Ovary (tissue), 3 donors: ENCODE measurements at regions not wholly inside any gene's neighbourhood (a gene's known extent, or its start where the extent isn't known, plus 50 kb on each side); places are given as distances from the start of the nearest gene placed in this dataset.

Experiments used
- EP300 ChIP-seq: sonication (generic); formaldehyde crosslinking; IDR thresholded peaks from one replicate; pipeline ENCODE4 v1.6.1; 2017; ENCODE audit warnings: antibody characterized with exemption
- POLR2A ChIP-seq: fragments of 450-650 bp; IDR thresholded peaks from one replicate; pipeline ENCODE4 v1.6.1; 2017; ENCODE audit warnings: antibody characterized with exemption, mild to moderate bottlenecking, moderate library complexity
- TF ChIP-seq, protein P1 (sequence below), 3 donors: fragments of 450-650 bp in 2 of 3; fragments of 200-600 bp in 1 of 3; IDR thresholded peaks; one replicate each; pipeline versions ENCODE4 v1.5.1 to v1.8.0; 2016 to 2022; ENCODE audit warnings: antibody characterized with exemption in 3 of 3, mild to moderate bottlenecking in 1 of 3
- donor health status: DM: no; HTN: no; CAD: no.

GRCh38 chr1:224497714-224498573 is 63.3 kb upstream of the WDR26 start:
- TF ChIP-seq POLR2A (no peak), EP300 (no peak)
- TF ChIP-seq, protein P1, sequence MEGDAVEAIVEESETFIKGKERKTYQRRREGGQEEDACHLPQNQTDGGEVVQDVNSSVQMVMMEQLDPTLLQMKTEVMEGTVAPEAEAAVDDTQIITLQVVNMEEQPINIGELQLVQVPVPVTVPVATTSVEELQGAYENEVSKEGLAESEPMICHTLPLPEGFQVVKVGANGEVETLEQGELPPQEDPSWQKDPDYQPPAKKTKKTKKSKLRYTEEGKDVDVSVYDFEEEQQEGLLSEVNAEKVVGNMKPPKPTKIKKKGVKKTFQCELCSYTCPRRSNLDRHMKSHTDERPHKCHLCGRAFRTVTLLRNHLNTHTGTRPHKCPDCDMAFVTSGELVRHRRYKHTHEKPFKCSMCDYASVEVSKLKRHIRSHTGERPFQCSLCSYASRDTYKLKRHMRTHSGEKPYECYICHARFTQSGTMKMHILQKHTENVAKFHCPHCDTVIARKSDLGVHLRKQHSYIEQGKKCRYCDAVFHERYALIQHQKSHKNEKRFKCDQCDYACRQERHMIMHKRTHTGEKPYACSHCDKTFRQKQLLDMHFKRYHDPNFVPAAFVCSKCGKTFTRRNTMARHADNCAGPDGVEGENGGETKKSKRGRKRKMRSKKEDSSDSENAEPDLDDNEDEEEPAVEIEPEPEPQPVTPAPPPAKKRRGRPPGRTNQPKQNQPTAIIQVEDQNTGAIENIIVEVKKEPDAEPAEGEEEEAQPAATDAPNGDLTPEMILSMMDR (IDR thresholded peaks at IDR 0.05), result no peak
